Uterus (tissue), 2 donors: ENCODE measurements at regions not wholly inside any gene's neighbourhood (a gene's known extent, or its start where the extent isn't known, plus 50 kb on each side); places are given as distances from the start of the nearest gene placed in this dataset.

Experiments used
- CTCF ChIP-seq, 4 experiments: fragments of 200-600 bp in 2 of 4; fragments of 450-650 bp in 2 of 4; sonication (generic) in 2 of 4; IDR thresholded peaks; one replicate each; pipeline ENCODE4 v1.5.1; 2016 to 2019; ENCODE audit warnings: antibody characterized with exemption in 4 of 4, mild to moderate bottlenecking in 2 of 4, moderate library complexity in 1 of 4
- POLR2A ChIP-seq, 2 donors: fragments of 450-650 bp; IDR thresholded peaks; one replicate each; pipeline ENCODE4 v1.6.1; 2016; ENCODE audit warnings: antibody characterized with exemption in 2 of 2, mild to moderate bottlenecking in 1 of 2, moderate library complexity in 1 of 2

DNA sequence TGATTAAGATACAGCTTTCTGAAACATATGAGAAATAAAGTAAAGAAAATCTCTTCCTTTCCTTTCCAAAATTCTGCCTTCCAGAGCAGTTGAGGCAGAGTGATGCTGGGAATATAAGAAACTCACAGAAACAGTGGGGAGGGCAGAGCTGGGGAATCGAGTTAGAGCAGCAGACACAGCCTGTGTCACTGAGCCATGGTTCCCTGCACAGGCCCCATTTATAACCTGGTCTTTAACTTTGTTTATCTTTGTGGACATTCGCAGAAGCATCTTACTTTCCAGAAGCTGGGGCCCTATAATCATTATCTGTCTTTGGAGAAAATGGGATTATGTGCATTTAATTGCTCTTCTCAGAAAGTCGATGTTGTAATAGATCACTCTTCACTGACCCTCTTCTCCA lies 349.1 kb downstream of the SETD4 start:
- TF ChIP-seq CTCF (IDR thresholded peaks at IDR 0.05) (no peak), POLR2A (IDR thresholded peaks at IDR 0.05) (no peak)
